ENCODE measurements at regions not wholly inside any gene's neighbourhood (a gene's known extent, or its start where the extent isn't known, plus 50 kb on each side); places are given as distances from the start of the nearest gene placed in this dataset.

DNA sequence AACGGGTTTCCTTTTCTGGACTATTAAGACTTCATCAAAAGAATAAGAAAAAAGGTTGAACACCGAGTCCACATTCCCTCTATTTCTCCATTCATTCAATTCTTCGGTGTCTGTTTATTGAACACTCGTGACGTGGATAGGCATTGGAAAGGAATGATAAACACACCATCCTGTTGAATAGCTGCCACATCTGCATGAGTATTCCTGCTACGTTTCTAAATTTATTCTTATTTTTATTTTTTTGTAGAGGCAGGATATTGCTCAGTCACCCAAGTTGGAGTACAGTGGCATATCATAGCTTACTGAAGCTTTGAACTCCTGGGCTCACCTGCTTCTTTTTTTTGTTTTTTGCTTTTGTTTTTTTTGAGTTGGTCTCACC lies 80.8 kb upstream of the CIBAR2 start:
- Histone ChIP-seq H2BK12ac (ENCODE audit: low read length) (no peak overlapping the region), H4K91ac (ENCODE audit: low read depth, low read length) (no peak overlapping the region), H2BK5ac (ENCODE audit: low read depth, low read length, poor library complexity) (no peak overlapping the region), H3K9ac (ENCODE audit: low read length) (no peak overlapping the region), H4K8ac (ENCODE audit: low read depth, low read length) (no peak overlapping the region), H3K23ac (ENCODE audit: low read length) (no peak overlapping the region), H3K27ac (ENCODE audit: low read depth, low read length) (no peak overlapping the region), H3K36me3 (ENCODE audit: control insufficient read depth in 1 of 2, insufficient read depth in 2 of 2, low read length in 2 of 2) (no peaks in the 10 kb centered on the region), H3K4me3 (ENCODE audit: low read depth, low read length) (no peak overlapping the region), H3K79me2 (ENCODE audit: control insufficient read depth, insufficient read depth, low read length, poor library complexity) (no peaks in the 10 kb centered on the region), H2AK5ac (ENCODE audit: low read length) (no peak overlapping the region), H3K14ac (ENCODE audit: low read length) (no peak overlapping the region), H3K27me3 (ENCODE audit: insufficient read depth, low read length) (no peaks in the 10 kb centered on the region), H4K12ac (ENCODE audit: low read depth, low read length) (no peak overlapping the region), H3K9me3 (ENCODE audit: insufficient read depth, low read depth, low read length) (peaks cover 4% of the 10 kb centered on the region), H3K4me2 (ENCODE audit: low read length) (no peak overlapping the region), H3K79me1 (ENCODE audit: low read length) (peaks cover under 1% of the 10 kb centered on the region), H3K18ac (ENCODE audit: low read length) (no peak overlapping the region), H2AFZ (ENCODE audit: insufficient read depth, low read length, poor library complexity) (no peak overlapping the region), H2BK120ac (ENCODE audit: insufficient read depth, low read length, poor library complexity) (no peak overlapping the region), H3K4ac (ENCODE audit: low read depth, low read length) (no peak overlapping the region), H3K4me1 (ENCODE audit: control insufficient read depth in 1 of 2, insufficient read depth in 2 of 2, low read length in 2 of 2) (peaks cover 0 to 9% of the 10 kb centered on the region in 2 experiments)
- WGBS (ENCODE audit: extremely low coverage, insufficient coverage, insufficient read length) = no CpG with 5 or more reads among the region's 6 CpGs
- no peak for DNase-seq

DNA sequence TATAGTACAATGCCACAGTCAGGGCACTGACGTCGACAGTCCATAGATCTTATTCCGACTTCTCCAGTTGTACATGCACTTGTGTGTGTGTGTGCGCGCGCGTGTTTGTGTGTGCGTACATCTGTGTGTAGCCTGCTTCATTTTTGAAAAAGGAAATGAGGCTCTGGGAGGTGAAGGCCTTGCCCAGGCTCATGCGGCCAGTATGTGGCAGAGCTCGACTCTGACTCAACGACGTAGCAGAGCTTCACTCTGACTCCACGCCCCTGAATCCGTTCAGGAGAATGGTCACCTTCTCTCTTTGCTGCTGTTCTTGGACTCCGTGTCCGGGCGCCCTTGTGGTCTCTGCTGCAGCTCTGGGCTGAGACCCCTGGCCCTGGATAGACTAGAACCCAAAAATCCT lies 81.6 kb upstream of the CIBAR2 start:
- Histone ChIP-seq H2BK12ac (ENCODE audit: low read length) (no peak overlapping the region), H3K14ac (ENCODE audit: low read length) (no peak overlapping the region), H2AK5ac (ENCODE audit: low read length) (no peak overlapping the region), H4K91ac (ENCODE audit: low read depth, low read length) (no peak overlapping the region), H3K79me2 (ENCODE audit: control insufficient read depth, insufficient read depth, low read length, poor library complexity) (no peaks in the 10 kb centered on the region), H3K23ac (ENCODE audit: low read length) (no peak overlapping the region), H3K79me1 (ENCODE audit: low read length) (no peaks in the 10 kb centered on the region), H4K8ac (ENCODE audit: low read depth, low read length) (no peak overlapping the region), H3K36me3 (ENCODE audit: control insufficient read depth in 1 of 2, insufficient read depth in 2 of 2, low read length in 2 of 2) (no peaks in the 10 kb centered on the region), H4K12ac (ENCODE audit: low read depth, low read length) (no peak overlapping the region), H3K9ac (ENCODE audit: low read length) (no peak overlapping the region), H2BK120ac (ENCODE audit: insufficient read depth, low read length, poor library complexity) (no peak overlapping the region), H3K27me3 (ENCODE audit: insufficient read depth, low read length) (no peaks in the 10 kb centered on the region), H3K4me3 (ENCODE audit: low read depth, low read length) (no peak overlapping the region), H2AFZ (ENCODE audit: insufficient read depth, low read length, poor library complexity) (no peak overlapping the region), H3K4me2 (ENCODE audit: low read length) (no peak overlapping the region), H3K4me1 (ENCODE audit: control insufficient read depth in 1 of 2, insufficient read depth in 2 of 2, low read length in 2 of 2) (peaks cover 0 to 14% of the 10 kb centered on the region in 2 experiments), H3K9me3 (ENCODE audit: insufficient read depth, low read depth, low read length) (peaks cover 4% of the 10 kb centered on the region), H2BK5ac (ENCODE audit: low read depth, low read length, poor library complexity) (no peak overlapping the region), H3K18ac (ENCODE audit: low read length) (no peak overlapping the region), H3K4ac (ENCODE audit: low read depth, low read length) (no peak overlapping the region), H3K27ac (ENCODE audit: low read depth, low read length) (no peak overlapping the region)
- no peak for DNase-seq
- no CpG with 5 or more reads among the region's 17 CpGs for WGBS (ENCODE audit: extremely low coverage, insufficient coverage, insufficient read length)

DNA sequence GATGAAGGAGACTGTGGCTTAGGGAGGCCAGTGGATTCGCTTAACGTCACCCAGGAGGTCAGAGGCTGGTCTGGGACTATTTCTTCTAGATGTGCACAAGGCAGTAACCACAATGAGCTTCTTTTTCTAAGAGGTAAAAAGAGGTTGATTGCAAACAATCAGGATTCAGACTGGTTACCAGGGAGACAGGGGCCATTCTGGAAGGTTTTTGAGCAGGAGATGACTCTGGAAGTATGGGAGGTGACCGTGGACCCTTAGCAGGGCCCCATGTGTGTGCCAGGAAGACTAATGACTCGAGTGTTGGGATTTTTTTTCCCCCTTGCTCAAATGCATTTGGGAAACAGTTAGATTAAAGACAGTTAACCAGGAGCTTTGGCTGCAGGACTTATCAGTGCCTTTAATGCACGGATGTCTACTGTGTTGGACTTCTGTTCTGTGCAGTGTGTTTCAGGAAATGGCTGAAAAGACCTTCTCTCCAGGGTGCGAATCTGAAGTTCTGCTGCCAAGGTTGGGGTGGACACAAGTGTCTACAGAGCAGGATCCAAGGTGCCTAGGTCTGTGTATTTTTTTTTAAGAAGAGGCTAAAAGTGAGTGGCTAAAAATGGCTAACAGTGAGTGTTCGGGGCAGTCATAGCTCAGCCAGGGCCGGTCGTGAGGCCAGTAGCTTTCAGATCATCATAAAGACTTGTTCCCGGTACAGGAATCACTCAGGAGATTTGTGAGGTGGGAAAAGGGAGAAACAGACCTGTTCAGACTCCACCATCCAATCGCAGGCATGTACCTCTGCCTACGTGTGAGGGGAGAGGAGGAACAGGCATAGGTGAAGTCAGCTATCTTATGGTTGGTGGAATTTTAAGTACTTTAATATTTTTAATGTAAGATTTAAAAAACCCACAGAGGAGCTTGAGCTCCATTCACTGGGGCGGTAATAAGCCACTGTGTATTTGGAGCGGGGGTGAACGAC lies 82.3 kb upstream of the CIBAR2 start:
- H3K4me3 ChIP-seq (ENCODE audit: low read depth, low read length) = no peak overlapping the region
- peaks cover 0 to 18% of the 10 kb centered on the region in 2 experiments for H3K4me1 ChIP-seq (ENCODE audit: control insufficient read depth in 1 of 2, insufficient read depth in 2 of 2, low read length in 2 of 2)
- H3K14ac ChIP-seq (ENCODE audit: low read length) = no peak overlapping the region
- no peak overlapping the region for H3K27ac ChIP-seq (ENCODE audit: low read depth, low read length)
- H2BK120ac ChIP-seq (ENCODE audit: insufficient read depth, low read length, poor library complexity) = no peak overlapping the region
- no peak overlapping the region for H3K18ac ChIP-seq (ENCODE audit: low read length)
- DNase-seq = no peak
- H4K12ac ChIP-seq (ENCODE audit: low read depth, low read length) = no peak overlapping the region
- H2AK5ac ChIP-seq (ENCODE audit: low read length) = no peak overlapping the region
- H3K36me3 ChIP-seq (ENCODE audit: control insufficient read depth in 1 of 2, insufficient read depth in 2 of 2, low read length in 2 of 2) = no peaks in the 10 kb centered on the region
- H2BK5ac ChIP-seq (ENCODE audit: low read depth, low read length, poor library complexity) = no peak overlapping the region
- H4K8ac ChIP-seq (ENCODE audit: low read depth, low read length) = no peak overlapping the region
- H3K79me1 ChIP-seq (ENCODE audit: low read length) = no peaks in the 10 kb centered on the region
- no CpG with 5 or more reads among the region's 15 CpGs for WGBS (ENCODE audit: extremely low coverage, insufficient coverage, insufficient read length)
- H3K9me3 ChIP-seq (ENCODE audit: insufficient read depth, low read depth, low read length) = peaks cover 4% of the 10 kb centered on the region
- no peak overlapping the region for H3K23ac ChIP-seq (ENCODE audit: low read length)
- no peaks in the 10 kb centered on the region for H3K79me2 ChIP-seq (ENCODE audit: control insufficient read depth, insufficient read depth, low read length, poor library complexity)
- no peak overlapping the region for H2BK12ac ChIP-seq (ENCODE audit: low read length)
- H3K4ac ChIP-seq (ENCODE audit: low read depth, low read length) = no peak overlapping the region
- H4K91ac ChIP-seq (ENCODE audit: low read depth, low read length) = no peak overlapping the region
- H3K4me2 ChIP-seq (ENCODE audit: low read length) = no peak overlapping the region
- H2AFZ ChIP-seq (ENCODE audit: insufficient read depth, low read length, poor library complexity) = no peak overlapping the region
- H3K27me3 ChIP-seq (ENCODE audit: insufficient read depth, low read length) = no peaks in the 10 kb centered on the region
- H3K9ac ChIP-seq (ENCODE audit: low read length) = no peak overlapping the region

DNA sequence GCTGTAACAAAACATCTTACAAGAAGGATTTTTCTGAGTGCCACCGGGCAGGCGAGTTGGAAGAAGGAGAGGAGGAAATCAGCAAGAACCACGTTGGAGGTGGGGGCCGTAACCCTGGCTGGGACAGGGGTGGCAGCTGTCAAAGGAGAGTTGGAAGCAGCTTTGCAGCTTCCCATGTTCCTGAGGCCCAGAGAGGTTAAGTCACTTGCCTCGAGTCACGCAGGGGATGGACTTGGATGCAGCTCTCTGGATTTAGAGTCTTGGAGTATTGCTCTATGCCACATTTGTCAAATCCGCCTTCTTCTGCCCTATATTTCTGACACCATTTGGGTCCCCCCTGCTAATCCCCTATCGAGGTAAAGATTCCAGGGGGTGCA lies 83.0 kb upstream of the CIBAR2 start:
- Histone ChIP-seq H3K79me1 (ENCODE audit: low read length) (no peaks in the 10 kb centered on the region), H4K91ac (ENCODE audit: low read depth, low read length) (no peak overlapping the region), H4K12ac (ENCODE audit: low read depth, low read length) (no peak overlapping the region), H3K9me3 (ENCODE audit: insufficient read depth, low read depth, low read length) (peaks cover 4% of the 10 kb centered on the region), H2BK12ac (ENCODE audit: low read length) (no peak overlapping the region), H2AFZ (ENCODE audit: insufficient read depth, low read length, poor library complexity) (no peak overlapping the region), H3K79me2 (ENCODE audit: control insufficient read depth, insufficient read depth, low read length, poor library complexity) (no peaks in the 10 kb centered on the region), H2BK5ac (ENCODE audit: low read depth, low read length, poor library complexity) (no peak overlapping the region), H2AK5ac (ENCODE audit: low read length) (no peak overlapping the region), H3K4me3 (ENCODE audit: low read depth, low read length) (no peak overlapping the region), H3K4me1 (ENCODE audit: control insufficient read depth in 1 of 2, insufficient read depth in 2 of 2, low read length in 2 of 2) (peaks cover 0 to 19% of the 10 kb centered on the region in 2 experiments), H3K36me3 (ENCODE audit: control insufficient read depth in 1 of 2, insufficient read depth in 2 of 2, low read length in 2 of 2) (no peaks in the 10 kb centered on the region), H3K4ac (ENCODE audit: low read depth, low read length) (no peak overlapping the region), H3K23ac (ENCODE audit: low read length) (no peak overlapping the region), H3K27me3 (ENCODE audit: insufficient read depth, low read length) (no peaks in the 10 kb centered on the region), H3K18ac (ENCODE audit: low read length) (no peak overlapping the region), H3K4me2 (ENCODE audit: low read length) (no peak overlapping the region), H2BK120ac (ENCODE audit: insufficient read depth, low read length, poor library complexity) (no peak overlapping the region), H3K27ac (ENCODE audit: low read depth, low read length) (no peak overlapping the region), H4K8ac (ENCODE audit: low read depth, low read length) (no peak overlapping the region), H3K14ac (ENCODE audit: low read length) (no peak overlapping the region), H3K9ac (ENCODE audit: low read length) (no peak overlapping the region)
- no peak for DNase-seq
- WGBS (ENCODE audit: extremely low coverage, insufficient coverage, insufficient read length) = no CpG with 5 or more reads among the region's 8 CpGs

All from trophoblast cell (in vitro differentiated cells and primary cell).